ENCODE measurements at regions not wholly inside any gene's neighbourhood (a gene's known extent, or its start where the extent isn't known, plus 50 kb on each side); places are given as distances from the start of the nearest gene placed in this dataset.

GRCh38 chr14:34036319-34036766 lies 85.5 kb upstream of the EGLN3 start:
- DNase-seq, result no peak

DNA sequence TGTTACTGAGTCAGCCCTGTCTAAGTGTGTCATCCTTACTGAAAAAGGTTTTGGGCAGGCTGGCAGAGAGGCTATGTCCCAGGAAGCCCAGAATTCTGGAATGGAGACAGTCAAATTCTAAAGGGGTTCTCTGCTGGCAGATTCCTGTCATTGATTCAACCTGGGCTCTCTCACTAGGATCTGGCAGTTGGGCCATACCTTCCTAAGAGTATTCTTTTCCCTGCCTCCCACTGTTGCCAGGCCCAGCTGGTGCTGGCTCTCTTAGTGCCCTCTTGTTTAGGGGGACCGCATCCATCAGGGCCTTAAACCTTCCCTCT lies 85.0 kb upstream of the EGLN3 start:
- DNase-seq, result peak in 1 of 14 donors; percentile 58

DNA sequence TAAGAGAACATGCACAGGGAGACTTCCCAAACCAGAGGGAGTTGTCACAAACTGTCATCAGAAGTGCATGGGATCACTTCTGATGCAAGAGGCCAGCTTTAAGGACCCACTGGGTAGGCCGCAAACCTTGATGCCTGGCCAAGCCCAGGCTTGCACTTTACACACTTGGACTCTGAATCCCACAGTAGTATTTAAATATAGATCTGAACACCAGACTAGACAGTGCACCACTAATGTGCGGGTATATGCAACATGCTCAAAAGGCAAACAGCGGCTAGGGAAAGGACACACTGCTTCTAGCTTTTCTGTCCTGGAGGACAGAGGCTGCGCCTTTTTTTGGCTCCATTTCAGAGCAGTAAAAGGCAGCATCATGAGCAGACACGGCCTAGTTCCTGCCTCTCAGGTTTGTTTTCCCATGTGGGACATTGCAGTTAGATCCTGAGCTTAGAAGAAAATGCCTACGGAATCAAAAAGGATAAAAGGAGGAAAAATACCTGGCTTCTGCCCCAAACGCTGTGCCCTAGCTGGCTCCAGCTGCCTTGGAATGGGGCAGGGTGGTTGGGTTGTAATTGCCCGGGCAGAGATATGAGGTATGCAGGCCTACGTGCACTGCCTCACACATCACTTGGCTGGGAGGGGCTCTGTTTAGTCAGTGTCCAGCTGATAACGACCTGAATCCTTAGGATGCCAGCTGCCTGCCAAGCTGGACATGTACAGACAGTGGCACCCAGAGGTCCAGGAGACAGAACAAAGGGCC lies 84.5 kb upstream of the EGLN3 start:
- peak in 1 of 14 donors; percentile 6 for DNase-seq

DNA sequence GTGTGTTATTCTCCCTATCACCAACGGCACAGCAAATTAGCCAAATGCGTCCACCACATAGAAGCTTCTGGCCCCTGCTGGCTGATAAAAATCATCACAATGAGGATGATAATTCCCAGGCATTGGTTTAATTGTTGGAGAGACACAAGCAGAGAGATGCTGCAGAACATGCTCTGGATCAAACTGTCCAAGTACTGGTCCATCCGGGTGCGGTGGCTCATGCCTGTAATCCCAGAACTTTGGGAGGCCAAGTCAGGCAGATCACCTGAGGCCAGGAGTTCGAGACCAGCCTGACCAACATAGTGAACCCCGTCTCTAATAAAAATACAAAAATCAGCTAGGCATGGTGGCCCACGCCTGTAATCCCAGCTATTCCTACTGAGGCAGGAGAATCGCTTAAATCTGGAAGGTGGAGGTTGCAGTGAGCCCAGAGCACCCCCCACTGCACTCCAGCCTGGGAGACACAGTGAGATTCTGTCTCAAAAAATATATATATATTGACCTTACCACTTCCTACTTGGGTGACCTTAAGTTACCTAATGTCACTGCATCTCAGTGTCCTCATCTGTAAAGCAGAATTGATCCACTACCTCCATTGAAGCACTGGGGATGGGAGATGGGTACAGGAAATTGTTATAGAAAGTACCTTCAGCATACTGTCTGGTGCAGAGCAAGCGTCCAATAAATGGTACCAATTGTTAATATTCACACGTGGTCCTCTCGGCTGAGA lies 83.7 kb upstream of the EGLN3 start:
- no peak for DNase-seq

DNA sequence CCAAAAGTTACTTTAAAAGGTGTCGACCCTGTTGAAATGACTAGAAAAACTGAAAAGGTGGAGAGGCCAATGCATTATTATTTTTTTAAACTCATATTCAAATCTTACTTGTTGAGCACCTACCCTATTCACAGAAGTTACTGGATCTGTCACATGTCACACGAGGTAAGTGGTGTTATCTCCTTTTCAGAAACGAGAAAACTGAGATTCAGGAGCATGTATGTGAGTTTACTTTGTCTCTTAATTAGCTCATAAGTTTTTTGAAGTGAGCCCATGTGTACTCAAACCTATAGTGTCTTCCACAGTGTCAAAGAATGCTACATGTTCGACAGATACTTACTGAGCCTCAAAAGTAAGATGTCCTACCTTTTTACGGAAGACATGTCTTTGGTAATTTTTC lies 81.8 kb upstream of the EGLN3 start:
- no peak for DNase-seq

GRCh38 chr14:34030864-34031263 lies 80.0 kb upstream of the EGLN3 start:
- DNase-seq, result peak in 1 of 14 donors; percentile 21

DNA sequence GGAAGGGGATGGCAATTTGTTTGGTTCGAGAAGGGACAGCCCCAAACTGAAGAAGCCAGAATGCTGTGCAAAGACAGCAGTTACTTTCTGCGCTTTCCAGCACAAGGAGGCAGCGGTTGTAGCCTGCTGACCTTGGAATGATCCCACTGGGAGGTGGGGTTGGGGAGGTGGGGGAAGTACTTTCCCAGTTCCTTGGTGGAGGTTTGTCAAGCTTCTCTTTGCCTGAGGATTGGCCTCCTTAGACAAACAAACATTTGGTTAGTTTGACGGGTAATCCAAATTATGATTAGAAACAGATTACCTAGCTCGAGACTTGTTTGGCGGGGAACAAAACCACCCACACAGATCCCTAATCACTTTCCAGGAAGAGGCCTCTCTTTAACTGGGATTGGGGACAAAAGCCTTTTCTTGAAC lies 79.1 kb upstream of the EGLN3 start:
- no peak for DNase-seq

DNA sequence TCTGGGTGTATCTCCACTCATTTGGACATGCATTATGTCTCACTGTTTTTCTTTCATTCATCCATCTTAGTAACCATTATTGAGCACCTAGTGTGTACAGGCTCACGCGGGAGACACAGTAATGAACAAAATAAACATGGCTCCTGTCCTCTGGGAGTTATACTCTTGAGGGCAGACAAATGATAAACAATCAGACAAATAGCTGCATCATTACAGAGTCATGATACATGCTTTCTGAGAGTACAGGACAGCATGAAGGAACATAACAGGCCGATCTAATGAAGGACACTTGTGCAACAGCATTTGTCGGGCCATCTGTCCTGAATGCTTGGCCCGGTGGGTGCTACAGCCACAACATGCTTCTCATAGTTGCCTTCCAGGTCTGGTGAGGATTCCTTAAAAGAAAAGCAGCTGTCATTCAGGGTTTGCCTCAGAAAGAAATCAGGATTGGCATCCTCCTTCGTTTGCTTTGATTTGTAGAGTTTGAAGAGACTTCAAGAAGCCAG lies 77.2 kb upstream of the EGLN3 start:
- no peak for DNase-seq

DNA sequence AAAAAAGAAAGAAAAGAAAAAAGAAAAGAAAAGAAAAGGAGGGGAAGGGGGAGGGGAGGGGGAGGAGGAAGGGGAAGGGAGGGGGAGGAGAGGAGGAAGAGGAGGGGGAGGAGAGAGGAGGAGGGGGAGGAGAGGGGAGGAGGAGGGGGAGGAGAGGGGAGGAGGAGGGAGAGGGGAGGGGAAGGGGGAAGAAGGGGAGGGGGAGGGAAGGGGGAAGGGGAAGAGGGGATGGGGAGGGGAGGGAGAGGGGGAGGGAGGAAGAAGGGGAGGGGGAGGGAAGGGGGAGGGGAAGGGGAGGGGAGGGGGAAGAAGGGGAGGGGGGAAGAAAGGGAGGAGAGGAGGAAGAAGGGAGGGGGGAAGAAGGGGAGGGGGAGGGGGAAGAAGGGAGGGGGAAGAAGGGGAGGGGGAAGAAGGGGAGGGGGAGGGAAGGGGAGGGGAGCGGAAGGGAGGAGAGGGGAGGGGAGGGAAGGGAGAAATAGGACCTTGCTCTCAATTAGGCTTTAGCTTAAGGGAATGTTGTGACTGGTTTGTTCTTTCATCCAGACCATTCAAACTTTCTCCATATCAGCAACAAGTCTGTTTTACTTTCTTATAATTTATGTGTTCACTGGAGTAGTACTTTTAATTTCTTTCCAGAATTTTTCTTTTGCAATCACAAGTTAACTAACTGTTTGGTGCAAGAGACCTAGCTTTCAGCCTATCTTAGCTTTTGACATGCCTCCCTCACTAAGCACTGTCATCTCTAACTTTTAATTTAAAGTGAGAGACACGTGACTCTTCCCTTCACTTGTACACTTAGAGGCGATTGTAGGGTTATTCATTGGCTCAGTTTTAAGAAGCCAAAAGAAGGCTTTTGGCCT lies 76.5 kb upstream of the EGLN3 start:
- DNase-seq, result no peak

GRCh38 chr14:34025325-34026017 lies 74.6 kb upstream of the EGLN3 start:
- no peak for DNase-seq

DNA sequence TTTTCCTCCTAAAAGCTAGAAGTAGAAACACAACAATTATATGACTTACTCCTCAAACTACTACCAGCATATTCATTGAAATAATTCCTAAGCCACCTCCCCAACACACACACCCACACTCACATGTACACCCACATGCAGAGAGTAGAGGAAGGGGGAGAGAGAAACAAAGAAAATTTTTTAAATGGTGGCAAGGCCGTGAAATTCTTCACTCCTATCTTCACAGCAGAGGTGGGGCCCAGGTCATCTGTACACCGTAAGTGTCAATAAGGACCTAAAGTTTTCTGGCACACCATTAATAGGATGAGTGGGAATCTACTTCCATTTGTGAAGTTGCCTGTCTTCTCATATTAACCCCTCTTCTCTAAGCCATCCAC lies 73.9 kb upstream of the EGLN3 start:
- no peak for DNase-seq

DNA sequence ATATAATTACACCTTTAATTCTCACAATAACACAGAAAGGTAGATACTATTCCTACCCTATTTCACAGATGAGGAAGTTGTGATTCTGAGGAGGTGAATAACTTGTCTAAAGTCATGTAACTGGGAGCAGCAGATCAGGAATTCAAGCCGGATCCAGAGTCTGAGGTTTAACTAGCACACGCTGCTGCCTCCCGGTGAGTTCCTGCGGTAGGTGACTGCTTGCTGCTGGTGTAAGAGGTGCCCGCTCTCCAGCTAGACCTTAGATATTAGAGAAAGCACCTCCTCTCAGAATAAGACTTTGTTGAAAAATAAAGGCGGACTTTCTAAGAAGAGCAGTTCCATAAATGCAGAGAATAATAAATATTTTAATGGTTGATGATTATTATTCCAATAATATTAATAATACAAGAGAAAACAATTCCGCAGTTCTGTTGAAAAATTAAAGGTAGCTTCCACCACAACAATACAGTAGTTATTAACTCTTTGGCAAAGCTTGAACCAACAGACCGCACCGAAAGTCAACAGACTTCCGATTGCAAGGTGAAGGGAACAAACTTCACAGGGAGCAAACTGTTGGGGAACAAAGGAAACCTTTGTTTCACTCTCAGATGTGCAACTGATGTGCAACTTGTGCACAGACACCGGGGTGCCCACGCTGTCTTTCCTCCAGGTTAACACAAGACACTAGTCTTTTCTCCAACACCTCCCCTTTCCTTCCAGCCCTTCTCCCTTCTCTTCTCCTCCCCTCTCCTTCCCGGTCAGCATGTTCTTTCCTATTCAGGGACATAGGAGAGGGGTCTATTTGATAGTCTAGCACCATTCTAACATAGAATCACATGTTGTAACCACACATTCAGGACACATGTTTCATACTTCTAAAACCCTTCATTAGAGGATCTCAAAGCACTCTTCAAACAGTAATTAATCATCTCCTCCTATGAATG lies 73.2 kb upstream of the EGLN3 start:
- DNase-seq, result no peak

DNA sequence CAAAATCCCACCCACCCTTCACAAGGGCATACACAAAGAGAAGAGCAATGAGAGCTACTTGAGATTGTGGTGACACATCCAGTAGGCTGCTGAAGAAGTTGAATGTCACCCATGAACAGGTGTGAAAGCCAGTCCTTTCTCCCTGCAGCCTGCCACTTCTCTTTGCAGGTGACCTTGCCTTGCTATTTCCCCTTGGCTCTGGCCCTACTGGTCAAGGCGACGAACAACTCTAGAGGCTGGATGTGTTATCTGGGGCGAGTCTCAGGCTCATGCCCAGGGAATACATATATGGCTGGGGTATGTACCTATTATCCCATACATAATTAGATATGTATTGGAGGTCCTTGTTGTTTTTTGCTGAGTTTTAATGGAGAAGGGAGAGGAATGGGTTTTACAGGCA lies 70.2 kb upstream of the EGLN3 start:
- DNase-seq, result no peak

- DNase-seq, result no peak
These were observed 69.1 kb upstream of the EGLN3 start for GRCh38 chr14:34020014-34020413.

- peak in 6 of 14 donors; percentile 22 to 51 (median 44) for DNase-seq
These were observed 67.8 kb upstream of the EGLN3 start for GRCh38 chr14:34018564-34019244.

- DNase-seq, result no peak
These were observed 67.3 kb upstream of the EGLN3 start for GRCh38 chr14:34018125-34018524.

- no peak for DNase-seq
These were observed 64.5 kb upstream of the EGLN3 start for GRCh38 chr14:34015383-34015782.

- DNase-seq, result no peak
These were observed 64.1 kb upstream of the EGLN3 start for GRCh38 chr14:34014936-34015335.

DNA sequence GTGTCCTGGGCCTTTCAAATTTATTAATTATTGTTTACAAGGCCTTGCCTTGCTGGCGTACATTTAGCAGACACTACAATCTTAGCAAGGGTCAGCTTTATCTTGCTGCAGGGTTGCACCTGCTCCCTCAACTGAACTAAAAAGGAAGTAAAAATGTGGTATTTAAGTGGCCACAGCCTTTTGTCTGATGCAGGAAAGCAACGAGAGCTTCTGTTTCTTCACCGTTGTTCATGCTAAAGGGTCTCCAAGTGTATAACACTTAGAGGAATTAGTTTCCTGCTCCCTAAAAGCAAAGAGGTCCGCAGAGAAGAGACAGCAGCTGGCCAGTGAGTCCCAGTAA lies 62.8 kb upstream of the EGLN3 start:
- DNase-seq, result no peak

DNA sequence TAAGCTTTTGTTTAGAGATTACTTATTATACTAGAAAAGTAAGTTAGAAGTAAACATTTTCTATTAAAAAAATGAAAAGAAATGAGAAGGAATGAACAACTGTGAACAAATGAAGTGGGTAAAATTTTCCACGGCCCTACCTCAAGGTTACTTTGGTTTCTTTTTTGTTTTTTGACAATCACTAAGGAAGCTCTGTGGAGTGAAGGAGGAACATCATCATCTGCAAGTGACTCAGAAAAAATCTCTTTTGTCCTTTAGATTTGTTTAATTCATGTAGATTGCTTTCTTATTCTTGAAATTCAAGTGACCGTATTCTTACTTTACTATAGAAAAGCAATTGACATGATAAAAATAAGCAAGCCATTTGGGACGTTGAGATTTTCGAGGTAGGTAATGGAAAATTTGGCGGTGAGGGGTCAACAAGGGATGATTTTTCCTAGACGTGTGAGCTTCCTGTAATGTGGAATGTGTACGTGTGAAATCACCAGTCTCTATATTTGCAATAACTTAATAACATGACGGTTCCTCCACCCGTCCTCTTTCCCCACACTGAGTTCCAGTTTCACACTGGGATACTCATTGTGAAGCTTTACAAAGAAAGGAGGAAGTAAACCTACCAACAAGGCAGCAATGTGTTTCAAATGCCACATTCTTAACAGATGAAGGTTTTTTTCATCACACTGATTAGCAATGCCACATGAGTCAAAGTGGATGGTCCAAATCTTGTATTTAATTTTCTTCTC lies 62.3 kb upstream of the EGLN3 start:
- DNase-seq, result no peak
